ENCODE measurements at regions not wholly inside any gene's neighbourhood (a gene's known extent, or its start where the extent isn't known, plus 50 kb on each side); places are given as distances from the start of the nearest gene placed in this dataset.
"Not testable (repeated sequence)": the region's sequence is repeated elsewhere in the genome, so short reads cannot be mapped to it uniquely, and the experiment has no call there.

DNA sequence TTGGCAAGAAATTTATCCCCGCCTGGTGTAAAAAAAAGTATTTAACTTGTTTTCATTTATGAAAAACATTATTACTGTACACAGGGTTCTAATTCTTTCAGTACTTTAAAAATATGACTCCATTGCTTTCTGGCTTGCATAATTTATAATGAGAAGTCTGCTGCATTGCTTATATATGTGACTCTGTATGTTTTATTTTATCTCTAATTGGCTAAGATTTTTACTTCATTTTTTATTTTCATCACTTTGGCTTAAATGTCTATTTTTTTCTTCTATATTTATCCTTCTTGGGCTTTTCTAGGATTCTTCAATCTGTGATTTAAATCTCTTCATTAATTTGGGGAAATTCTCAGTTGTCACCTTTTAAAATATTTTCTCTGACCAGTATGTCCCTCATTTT, 636.6 kb upstream of the NR2F2 start:
- DNase-seq (ENCODE audit: low spot score) = no peak

DNA sequence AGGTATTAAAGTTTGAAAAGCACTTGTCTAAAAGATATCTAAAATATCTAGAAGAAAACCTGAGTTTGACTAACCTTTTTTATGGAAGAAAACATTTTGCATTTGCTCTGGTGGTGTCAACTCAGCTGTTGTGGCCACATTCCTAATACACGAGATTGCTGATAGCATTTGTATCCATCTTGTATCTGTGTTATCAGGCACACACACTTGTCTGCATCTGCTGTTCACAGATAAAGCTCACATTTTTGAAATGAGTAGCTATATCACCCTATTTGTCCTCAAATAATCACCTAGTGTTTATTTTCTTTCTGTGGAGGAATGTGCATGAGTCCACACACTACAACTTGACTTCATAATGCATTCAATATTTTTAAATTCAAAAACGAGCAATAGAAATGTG, 632.3 kb upstream of the NR2F2 start:
- no peak for DNase-seq (ENCODE audit: low spot score)

DNA sequence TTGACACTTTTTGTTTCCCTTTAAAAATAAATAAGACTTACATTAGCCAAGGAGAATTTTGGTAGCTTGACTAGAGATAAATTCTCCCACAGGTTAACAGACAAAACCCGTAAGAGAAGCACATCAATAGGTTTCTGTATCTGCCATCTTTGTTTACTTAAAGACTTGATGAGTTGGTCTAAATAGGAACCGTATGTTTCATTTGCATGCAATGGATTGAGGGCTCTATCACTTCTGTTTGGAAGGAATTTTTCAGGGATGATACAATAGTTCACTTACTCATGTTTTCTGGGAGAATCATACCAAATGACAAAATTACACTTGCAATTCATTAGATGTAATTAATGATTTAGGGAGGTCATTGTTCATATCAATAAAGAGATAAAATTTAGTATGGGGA, 631.5 kb upstream of the NR2F2 start:
- no peak for DNase-seq (ENCODE audit: low spot score)

DNA sequence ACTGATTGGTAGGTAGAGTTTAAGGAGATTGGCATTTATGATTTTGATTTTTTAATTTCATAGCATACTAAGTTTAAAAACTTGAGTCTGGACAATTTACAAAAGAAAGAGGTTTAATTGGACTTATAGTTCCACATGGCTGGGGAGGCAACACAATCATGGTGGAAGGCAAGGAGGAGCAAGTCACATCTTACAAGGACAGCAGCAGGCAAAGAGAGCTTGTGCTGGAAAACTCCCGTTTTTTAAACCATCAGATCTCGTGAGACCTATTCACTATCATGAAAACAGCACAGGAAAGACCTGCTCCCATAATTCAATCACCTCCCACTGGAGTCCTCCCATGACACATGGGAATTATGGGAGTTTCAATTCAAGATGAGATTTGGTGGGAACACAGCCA, 630.9 kb upstream of the NR2F2 start:
- no peak for DNase-seq (ENCODE audit: low spot score)

DNA sequence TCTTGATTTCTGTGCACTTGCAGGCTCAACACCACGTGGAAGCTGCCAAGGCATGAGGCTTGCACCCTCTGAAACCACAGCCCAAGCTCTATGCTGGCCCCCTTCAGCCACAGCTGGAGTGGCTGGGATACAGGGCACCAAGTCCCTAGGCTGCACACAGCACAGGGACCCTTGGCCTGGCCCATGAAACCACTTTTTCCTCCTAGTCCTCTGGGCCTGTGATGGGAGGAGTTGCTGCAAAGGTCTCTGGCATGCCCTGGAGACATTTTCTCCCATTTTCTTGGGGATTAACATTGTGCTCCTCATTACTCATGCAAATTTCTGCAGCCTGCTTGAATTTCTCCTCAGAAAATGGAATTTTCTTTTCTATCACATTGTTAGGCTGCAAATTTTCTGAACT, 629.8 kb upstream of the NR2F2 start:
- not testable (repeated sequence) for DNase-seq (ENCODE audit: low spot score)

DNA sequence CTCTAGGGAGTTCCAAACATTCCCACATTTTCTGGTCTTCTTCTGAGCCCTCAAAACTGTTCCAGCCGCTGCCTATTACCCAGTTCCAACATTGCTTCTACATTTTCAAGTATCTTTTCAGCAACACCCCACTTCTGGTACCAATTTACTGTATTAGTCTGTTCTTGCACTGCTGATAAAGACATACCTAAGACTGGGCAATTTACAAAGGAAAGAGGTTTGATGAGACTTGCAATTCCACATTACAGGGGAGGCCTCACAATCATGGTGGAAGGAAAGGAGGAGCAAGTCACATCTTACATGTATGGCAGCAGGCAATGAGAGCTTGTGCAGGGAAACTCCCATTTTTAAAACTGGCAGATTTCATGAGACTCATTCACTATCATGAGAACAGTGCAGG, 629.1 kb upstream of the NR2F2 start:
- no peak for DNase-seq (ENCODE audit: low spot score)

DNA sequence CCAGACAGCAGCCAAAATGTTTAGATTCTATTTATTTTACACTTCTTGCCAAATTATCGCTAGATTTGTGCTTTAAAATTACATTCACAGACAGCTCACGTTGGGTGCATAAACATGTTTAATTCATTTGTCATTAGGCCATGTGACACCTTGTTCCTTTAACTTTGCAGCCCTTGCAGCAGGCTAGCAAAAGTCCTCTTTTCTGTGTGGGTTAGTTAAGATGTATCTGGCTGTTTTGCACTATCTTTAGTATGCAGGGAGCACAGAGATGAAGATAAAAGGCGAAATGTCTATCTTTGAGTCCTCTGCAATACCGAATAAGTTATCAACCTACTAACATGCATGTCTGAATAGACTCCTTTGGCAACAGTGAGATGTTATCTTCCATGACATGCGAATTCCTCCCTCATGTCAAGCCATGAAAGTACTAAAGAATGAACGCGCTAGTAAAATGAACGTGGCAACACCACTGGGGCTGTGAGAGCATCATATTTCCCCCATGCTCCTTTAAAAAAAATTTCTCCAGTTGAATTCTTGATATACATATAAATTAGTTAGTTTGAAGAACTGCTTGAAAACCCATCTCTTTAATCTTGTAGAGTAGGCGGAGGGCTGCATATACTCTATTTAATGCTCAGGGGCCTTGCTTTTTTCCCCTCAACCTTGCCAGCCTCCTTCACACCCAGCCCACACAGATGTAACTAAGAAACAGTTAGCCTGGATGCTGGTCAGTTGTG, 620.4 kb upstream of the NR2F2 start:
- no peak for DNase-seq (ENCODE audit: low spot score)

DNA sequence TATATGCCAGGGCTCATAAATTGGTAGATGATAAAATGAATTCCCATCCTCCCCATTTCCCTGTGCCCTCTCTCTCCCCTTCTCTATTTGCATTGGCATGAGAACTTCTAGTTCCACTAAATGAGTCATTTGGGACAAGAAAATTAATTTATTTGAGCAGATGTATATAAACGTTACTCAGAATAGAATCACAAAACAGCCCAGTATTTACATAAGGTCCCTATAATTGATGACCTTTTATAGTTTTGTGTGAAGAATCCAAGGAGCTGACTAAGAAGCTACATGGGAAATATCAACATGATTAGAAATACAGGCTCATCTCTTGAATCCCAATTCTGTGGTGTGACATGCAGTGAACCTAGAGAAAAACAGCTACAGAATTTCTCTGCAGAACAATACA, 617.7 kb upstream of the NR2F2 start:
- no peak for DNase-seq (ENCODE audit: low spot score)

DNA sequence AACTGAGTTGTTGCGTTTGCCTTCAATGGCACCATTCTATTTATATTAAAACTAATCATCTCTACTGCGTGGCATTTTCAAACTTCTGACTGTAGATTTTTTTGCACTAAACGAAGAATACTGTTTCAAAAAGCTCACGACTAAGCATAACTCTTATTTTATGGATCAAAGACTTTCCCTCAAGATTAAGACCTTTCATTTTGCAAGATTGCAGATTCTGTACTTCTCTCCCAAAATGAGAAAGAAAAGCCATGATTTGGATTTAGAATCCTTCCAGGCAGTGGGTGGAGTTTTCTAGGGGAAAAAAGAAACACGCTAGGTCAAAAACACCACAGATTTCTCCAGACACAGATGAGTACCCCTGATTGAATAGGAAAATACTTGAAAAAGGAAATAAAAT, 617.2 kb upstream of the NR2F2 start:
- no peak for DNase-seq (ENCODE audit: low spot score)

DNA sequence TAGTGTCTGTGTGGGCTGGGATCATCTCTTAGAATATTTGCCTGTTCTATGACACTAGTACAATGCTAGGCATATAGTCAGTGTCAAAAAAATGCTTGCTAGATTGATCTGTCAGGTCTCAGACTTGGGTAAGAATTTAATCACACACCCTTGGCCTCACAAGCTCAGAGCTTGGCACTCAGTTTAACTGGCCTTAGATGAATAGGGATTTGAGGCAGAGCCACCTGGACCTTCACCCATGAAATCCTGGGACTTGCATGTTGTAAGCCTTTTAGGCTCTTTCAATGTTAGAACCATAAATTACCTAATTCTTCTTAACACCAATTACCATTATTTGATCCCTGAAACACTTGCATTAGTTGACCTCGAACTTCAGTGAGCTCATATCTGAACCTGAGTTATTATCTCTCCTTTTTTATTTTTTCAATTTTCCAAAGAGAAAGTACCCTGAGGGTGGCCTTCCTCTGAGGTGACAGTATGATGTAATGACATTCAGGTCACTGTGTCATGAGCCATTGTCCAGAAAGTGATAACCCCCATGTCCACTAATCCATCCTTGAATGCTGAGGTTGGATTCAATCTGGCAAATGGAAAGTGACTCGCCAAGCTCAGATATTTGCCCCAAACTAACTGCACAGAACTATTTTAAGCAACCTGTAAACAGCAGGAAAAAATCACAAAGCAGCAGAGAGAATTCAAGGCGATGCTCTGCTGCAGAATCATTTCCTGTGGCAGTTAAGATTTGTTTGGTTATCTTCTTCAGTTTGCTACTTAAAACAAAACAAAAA, 615.2 kb upstream of the NR2F2 start:
- no peak for DNase-seq (ENCODE audit: low spot score)

DNA sequence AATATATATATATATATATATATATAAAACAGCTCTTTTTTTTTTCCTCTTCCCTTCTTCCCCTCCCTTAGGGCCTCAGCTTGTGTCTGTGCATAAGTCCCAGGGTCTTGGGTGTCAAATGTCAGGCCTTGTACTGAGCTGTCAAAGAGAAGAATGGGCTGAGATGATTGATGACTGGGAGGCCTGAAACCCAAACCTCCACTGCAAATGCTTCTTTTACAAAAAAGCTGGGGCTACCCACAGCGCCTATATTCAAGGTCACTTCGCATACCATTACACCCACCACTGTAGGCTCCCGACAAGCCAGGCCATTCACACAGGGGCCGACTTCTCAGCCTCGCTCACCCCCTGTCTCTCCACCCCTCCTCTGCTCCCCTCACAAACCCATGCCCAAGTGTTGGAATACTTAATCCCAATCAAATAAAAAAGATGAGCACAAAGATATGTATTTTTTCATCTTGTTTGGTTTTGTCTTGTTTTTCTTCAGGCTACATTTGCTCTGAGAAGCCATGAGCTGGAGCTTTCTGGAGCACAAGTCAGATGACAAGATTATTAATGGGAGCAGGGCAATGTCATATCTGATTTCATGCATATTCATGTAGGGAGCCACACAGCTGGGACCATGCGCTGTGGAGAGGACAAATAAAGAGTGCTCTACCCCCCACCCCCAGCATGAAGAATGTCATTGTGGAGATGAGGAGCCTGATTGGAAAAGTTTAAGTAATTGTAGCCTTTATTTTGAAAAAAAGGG, 614.4 kb upstream of the NR2F2 start:
- DNase-seq (ENCODE audit: low spot score) = no peak

DNA sequence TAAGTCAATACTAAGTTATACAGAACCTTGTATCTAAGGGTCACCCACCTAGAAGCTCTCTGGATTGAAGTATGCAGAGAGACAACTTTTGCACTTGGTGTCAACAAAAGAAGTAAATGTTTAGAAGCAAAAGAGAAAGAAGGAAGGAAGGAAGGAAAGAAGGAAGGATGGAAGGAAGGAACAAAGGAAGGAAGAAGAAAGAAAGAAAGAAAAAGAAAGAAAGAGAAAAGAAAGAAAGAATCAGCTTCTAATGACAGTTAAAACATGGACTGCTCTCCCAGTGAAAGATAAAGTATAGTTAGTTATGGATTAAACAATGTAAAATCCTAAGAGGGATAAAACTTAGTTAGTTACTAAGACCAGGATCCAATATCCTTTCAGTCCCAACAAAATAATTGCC, 613.8 kb upstream of the NR2F2 start:
- DNase-seq (ENCODE audit: low spot score) = no peak

DNA sequence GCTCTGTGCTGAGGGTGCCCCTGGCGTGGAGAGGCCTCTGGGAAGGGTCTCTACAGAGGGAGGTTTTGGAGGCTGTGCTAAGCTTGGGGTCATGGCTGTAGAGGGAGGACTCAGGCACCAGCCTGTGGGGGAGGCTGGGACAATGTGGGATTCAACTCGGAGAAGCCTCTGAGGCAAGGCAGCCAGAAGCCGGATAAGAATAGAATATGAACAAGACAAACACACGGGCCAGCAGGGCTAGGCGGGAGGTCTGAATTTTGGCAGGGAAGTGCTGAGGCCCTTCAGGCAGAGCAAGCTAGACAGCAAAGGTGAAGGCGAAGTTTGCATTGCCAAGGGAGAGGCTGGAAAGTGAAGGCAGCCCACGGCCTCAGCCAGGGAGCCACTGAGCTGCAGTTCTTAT, 612.1 kb upstream of the NR2F2 start:
- DNase-seq (ENCODE audit: low spot score) = no peak

DNA sequence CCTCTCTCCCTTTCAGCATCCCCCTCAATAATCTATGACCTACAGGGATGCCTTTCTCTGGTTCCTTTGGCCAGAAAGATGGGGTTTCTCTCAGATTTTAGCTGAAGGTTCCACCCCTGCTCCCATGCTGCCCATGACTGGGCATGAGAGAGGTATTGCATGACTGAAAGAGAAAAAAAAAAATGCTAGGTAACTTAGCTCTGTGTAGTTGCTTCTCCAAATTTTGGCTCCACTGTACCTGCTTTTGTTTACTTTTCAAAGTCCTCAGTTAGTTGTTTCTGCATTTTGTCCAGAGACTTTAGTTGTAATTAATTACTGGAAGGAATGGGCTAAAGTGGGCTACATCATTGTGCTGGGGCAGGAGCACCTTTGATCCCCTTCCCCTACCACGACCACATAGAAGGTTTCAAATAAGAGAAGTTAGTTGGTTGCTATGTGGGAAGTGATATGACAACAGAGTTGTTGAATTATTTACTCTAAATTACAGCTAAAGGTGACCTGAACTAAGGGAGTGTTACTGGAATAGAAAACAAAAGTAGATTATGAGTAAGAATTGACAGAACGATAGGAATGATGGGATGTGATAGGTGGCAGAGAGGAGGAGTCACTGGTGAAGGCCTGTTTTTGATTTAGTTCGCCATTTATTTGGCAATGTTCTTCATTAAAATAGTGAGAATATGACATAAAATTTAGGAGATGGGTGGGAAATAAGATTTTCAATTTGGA, 605.4 kb upstream of the NR2F2 start:
- no peak for DNase-seq (ENCODE audit: low spot score)

DNA sequence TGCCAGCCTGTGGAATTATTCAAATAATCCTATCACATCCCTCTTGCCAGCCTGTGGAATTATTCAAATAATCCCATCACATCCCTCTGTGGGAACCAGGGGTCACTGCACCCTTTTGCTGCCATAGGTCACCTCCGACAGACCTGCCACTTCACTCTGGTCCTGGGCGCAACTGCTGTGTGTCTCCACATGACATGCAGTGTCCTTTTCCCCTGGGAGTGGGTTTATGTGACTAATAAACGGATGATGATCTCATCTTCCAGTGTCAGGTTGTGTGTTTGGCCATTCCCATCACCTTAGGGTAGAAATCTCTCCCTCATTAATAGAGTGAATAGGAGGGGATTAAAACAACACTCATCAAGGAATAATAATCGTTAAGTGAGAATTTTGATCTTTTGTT, 603.6 kb upstream of the NR2F2 start:
- DNase-seq (ENCODE audit: low spot score) = no peak

DNA sequence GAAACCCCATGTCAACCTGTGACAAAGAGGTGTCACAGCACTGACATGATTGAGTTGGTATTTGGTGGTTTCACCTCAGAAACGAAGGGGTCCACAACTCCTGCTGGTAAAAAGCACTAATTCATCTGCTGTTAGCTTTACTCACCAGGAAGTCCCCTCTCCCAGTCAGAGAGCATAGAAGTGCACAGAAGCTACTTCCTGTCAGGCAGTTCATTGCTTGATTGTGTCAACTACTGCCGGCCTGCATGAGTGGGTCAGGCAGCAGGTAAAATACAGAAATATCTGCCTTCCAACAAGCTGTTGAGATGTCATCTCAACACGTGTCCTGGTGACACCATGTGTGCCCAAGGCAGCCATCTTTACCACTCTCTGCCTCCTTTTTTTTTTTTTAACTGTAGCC, 596.6 kb upstream of the NR2F2 start:
- no peak for DNase-seq (ENCODE audit: low spot score)

DNA sequence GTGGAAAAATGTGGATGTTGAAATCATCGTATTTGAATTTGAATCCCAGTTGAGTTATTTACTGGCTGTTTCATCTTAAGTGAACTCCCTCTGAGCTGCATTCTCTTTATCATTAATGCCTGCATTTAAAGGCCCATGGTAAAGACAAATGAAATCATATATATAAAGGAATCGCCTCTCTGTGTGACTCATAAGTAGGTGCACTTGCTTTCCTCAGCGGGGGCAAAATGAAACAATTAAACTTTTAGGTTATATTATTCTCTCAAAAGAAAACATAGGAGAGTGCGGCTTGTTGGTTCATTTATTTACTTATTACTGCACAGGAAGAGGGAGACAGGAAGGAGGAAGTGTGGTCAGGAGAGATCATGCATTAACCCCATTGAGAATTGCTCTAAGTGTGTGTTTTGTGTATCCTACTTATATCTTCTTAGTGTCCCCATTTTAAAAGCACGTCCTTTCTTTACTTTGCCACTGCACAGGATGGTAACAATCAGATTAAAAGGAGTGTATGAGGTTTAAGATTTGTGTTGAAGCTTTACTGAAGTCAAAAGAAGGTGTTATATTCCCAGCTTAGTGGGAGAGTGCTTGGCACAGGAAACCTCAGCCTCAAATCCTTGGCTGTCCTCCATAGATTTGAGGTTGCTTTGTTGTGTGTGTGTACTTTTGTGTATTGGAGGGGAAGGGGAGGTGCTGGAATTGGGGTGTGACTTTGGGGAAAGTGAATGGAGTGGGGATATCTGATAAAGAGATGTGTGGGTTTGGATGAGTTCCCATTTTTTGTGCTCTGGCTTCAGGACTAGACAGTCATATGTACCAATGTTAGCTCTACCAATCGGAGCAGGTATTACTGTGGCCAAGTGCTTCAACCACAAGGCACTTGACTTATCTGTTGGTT, 595.8 kb upstream of the NR2F2 start:
- DNase-seq (ENCODE audit: low spot score) = peak; percentile 13

DNA sequence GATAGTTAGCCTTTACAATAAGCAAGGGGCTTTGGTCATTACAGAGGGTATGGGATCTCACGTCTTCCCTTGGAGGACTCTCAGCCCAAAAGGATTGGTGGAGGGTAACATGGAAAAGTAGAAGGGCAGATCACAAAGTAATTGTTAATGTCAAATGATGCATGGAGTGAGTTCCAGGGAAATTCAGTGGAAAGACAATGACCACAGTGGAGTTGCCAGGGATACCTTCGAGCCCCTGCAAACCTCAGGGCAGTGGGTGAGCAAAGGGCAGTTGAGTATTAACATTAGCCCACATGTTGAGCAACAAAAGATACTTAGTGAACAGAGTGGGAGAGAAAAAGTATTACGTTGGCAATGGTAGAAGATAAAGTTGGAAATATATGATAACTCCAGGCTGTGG, 593.4 kb upstream of the NR2F2 start:
- no peak for DNase-seq (ENCODE audit: low spot score)

DNA sequence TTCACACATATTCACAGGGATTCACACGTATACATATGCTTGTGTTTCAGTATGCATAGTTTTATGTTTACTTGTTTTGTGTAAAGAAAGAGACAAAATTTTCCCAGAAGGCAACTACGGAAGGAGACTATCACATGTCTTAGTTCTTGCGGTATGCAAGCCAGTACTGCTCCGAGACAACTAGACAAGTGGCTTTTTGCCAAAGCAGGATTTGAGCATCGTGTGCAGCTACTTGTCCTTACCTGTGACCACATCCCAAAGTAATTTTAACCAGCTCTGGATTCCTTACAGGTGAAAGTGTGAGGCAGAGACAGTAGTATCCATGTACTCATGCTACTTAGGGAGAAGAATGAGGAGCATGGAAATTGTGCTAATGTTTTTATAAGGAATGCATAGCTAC, 591.4 kb upstream of the NR2F2 start:
- no peak for DNase-seq (ENCODE audit: low spot score)

DNA sequence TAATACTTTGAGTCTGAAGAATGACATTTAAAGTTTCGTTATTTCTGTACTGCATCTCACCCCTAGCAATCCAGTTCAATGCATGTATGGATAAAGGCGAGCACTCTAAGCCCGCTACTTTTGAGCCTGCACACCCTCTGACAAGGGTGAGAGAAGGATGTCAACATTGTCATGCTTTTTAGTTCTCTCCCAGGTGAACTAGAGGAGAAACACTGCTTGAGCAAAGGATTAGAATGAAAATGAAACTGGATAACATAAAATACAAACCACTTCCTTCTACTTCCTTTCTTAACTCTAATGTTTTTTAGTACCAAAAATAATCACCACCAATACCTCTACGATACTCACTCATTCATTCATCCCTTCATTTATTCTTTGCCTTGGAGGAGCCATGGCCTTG, 588.7 kb upstream of the NR2F2 start:
- DNase-seq (ENCODE audit: low spot score) = no peak

DNA sequence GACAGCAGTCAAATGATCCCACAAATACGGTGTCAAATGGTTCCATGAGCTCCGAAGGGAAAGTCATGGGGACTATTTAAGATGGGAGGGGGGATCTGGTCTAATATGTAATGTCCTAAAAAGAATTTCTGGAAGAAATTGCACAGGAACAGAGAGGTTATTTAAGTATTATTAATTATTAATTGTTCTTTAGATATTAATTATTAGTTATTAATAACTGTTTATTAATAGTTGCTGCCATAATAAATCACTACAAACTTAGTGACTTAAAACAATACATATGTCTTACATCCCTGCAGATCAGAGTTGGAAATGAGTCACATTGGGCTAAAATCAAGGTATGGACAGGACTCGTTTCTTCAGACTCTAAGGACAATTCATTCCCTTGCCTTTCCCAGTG, 588.2 kb upstream of the NR2F2 start:
- no peak for DNase-seq (ENCODE audit: low spot score)
